ENCODE measurements at regions not wholly inside any gene's neighbourhood (a gene's known extent, or its start where the extent isn't known, plus 50 kb on each side); places are given as distances from the start of the nearest gene placed in this dataset.

DNA sequence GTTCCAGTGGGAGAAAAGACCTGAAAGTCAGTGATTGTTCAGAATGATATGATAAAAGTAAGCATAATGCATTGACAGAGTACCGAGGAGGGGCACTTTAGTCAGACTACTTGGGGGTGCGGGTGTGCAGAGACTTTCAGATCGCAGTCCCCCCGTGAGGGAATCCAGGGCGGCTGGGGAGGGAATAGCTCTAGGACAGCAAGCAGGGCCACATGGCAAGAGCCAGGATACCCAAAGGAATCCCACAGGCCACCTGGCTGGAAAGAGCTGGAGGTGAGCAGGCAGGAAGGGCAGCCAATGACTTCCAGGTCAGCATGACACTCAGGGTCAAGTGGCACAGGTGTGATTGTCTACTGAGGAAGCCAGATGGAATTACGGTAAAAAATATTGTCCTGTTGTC, 157.5 kb downstream of the CYP26B1 start:
- TF ChIP-seq EZH2 (IDR thresholded peaks at IDR 0.05; ENCODE audit: borderline replicate concordance, control insufficient read depth, low read depth, low read length), result no peak
- TF ChIP-seq, protein P1, sequence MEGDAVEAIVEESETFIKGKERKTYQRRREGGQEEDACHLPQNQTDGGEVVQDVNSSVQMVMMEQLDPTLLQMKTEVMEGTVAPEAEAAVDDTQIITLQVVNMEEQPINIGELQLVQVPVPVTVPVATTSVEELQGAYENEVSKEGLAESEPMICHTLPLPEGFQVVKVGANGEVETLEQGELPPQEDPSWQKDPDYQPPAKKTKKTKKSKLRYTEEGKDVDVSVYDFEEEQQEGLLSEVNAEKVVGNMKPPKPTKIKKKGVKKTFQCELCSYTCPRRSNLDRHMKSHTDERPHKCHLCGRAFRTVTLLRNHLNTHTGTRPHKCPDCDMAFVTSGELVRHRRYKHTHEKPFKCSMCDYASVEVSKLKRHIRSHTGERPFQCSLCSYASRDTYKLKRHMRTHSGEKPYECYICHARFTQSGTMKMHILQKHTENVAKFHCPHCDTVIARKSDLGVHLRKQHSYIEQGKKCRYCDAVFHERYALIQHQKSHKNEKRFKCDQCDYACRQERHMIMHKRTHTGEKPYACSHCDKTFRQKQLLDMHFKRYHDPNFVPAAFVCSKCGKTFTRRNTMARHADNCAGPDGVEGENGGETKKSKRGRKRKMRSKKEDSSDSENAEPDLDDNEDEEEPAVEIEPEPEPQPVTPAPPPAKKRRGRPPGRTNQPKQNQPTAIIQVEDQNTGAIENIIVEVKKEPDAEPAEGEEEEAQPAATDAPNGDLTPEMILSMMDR (IDR thresholded peaks at IDR 0.05 in 2 of 3, conservative IDR thresholded peaks at IDR 0.05 in 1 of 3; ENCODE audit: control insufficient read depth in 2 of 3, extremely low read depth in 1 of 3, insufficient read depth in 1 of 3, low read depth in 3 of 3, low read length in 3 of 3), result no peak
- TF ChIP-seq, protein P2, sequence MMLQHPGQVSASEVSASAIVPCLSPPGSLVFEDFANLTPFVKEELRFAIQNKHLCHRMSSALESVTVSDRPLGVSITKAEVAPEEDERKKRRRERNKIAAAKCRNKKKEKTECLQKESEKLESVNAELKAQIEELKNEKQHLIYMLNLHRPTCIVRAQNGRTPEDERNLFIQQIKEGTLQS (IDR thresholded peaks at IDR 0.05; ENCODE audit: borderline replicate concordance, extremely low read depth, low read depth, low read length), result no peak
- no peak for TF ChIP-seq POLR2A (IDR thresholded peaks at IDR 0.05; ENCODE audit: low read depth, low read length)
- no peak for TF ChIP-seq GABPA (IDR thresholded peaks at IDR 0.05; ENCODE audit: low read depth)
- no peak for TF ChIP-seq HDAC2 (IDR thresholded peaks at IDR 0.05)
- no peak for TF ChIP-seq MYC (IDR thresholded peaks at IDR 0.05; ENCODE audit: insufficient read depth, insufficient read length, insufficient replicate concordance, low read length, severe bottlenecking)
- TF ChIP-seq MAX (IDR thresholded peaks at IDR 0.05; ENCODE audit: low read depth, low read length), result no peak
- TF ChIP-seq ZNF274 (IDR thresholded peaks at IDR 0.05; ENCODE audit: insufficient read depth, insufficient read length), result no peak
- no peak for TF ChIP-seq BCL3 (IDR thresholded peaks at IDR 0.05; ENCODE audit: borderline replicate concordance, insufficient read depth, low read depth, low read length, poor library complexity, severe bottlenecking)
- no peak for TF ChIP-seq SIX5 (IDR thresholded peaks at IDR 0.05; ENCODE audit: low read depth, low read length, severe bottlenecking)
- no peak for TF ChIP-seq EGR1 (IDR thresholded peaks at IDR 0.05; ENCODE audit: borderline replicate concordance in 1 of 2, low read depth in 2 of 2, low read length in 2 of 2)

Measured in GM12878 (cell line).